T47D (cell line): ENCODE measurements at regions not wholly inside any gene's neighbourhood (a gene's known extent, or its start where the extent isn't known, plus 50 kb on each side); places are given as distances from the start of the nearest gene placed in this dataset.
A peak's percentile ranks its signal among the peaks of the same experiment; 100 is the strongest.
"Not testable (repeated sequence)": the region's sequence is repeated elsewhere in the genome, so short reads cannot be mapped to it uniquely, and the experiment has no call there.

Source experiments
- DNase-seq, 2 experiments: peaks; one replicate each; pipeline versions ENCODE4 v3.0.0 to v3.0.0-alpha.2; 2011 to 2012; ENCODE audit warnings: low read depth in 1 of 2, low spot score in 1 of 2
- JUND ChIP-seq: IDR thresholded peaks from 2 replicates; pipeline ENCODE4 v1.6.1; 2012; ENCODE audit warnings: low read depth
- in situ Hi-C: cut with HindIII; loops from 2 replicates; pipeline ENCODE4 v1.10.0; 2016; ENCODE audit warnings: low sequenced_read_pairs, low pct_unique_long_range_greater_than_20kb

GRCh38 chr9:73265876-73266275 lies 114.2 kb downstream of the ANXA1 start:
- TF ChIP-seq JUND, result no peak
- no peak for DNase-seq
- in situ Hi-C loops, result no loop called here

DNA sequence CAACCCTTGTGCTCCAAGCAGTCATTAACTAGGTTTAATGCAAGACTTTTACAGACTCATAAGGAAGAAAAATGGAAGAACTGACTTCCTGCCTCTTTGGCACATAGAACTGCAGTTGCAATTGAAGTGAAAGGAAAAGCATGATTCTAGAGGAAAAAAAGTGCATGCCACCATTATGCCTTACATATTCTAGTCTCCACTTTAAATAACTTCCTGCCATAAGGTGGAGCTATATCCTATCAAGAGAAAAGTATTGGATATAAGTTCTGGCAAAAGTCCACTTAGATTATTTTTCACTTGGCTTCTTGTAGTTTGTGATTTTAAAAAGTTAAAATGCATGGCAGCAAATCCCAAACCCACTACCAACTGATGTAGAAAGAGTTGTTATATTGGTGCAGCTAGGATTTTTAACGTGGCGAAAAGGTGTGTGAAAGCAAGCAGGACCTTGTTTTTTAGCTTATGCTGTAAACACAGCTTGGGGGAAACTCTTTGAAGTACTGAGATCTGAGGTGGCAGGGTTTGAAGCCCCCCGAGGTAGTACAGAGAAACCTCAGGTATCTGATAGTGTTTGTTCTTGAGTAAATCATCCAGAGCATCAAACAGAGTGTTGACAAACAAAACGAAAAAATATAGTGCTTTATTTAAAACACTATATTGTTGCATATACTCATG lies 117.9 kb downstream of the ANXA1 start:
- TF ChIP-seq JUND, result no peak
- DNase-seq, result peak; percentile 11 to 55
- in situ Hi-C loops, result no loop called here

DNA sequence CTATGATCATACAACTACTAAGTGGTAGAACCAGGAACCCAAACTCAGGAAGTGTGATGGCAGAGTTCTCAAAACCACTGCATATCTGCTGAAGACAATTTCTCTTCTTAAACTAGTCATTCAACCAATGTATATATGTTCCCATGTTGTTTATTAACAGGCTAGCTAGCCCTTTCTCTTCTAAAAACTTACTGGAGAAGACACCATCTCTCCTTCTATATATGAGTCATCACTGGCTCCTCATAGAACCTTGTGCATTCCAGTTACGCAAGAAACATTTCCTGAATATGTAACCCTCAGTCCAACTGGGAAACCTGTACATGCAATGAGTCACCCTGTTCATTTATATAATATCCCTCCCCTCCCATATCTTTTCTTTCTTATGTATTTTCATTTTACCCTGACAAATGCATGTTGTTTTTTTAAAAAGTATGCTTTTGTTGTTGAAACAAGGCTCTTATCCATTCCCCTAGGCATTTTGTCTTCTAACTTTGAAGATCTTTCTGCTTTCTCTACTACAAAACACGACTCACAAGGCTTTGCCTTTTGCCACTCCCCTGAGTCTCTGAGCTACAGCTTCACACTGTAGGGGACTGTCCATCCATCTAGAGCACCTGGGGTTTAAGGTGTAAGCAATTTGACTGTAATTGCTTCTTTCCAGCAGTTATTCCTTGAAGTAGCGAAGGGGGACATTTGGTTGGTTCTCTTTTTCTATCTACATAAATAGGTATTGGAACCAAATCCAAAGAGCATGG lies 119.5 kb downstream of the ANXA1 start:
- TF ChIP-seq JUND, result no peak
- peak in 1 of 2 experiments; percentile 52 for DNase-seq
- in situ Hi-C loops, result no loop called here

- no peak for TF ChIP-seq JUND
- no peak for DNase-seq
- in situ Hi-C loops, result no loop called here
Observed at GRCh38 chr9:73280113-73280512, 128.4 kb downstream of the ANXA1 start.

DNA sequence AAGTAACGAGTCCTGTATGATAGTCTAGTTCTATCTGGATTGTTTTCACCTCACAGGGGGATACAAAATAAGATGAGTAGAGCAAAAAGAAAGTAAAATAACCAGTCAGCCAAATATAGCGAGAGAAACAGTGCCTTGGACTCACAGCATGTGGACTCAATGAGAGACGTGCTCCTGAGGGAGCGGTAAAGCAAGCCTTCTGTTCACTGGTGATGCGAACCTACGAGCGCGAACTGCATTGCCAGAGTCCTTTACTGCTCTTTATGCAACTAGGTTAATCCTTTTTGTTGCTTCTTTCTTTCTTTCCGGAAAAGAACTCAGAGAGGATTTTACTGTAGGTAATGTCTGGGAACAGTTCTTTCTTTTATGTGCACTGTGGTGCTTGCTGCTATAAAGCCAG lies 132.7 kb downstream of the ANXA1 start:
- no peak for DNase-seq
- TF ChIP-seq JUND, result no peak
- in situ Hi-C loops, result no loop called here

DNA sequence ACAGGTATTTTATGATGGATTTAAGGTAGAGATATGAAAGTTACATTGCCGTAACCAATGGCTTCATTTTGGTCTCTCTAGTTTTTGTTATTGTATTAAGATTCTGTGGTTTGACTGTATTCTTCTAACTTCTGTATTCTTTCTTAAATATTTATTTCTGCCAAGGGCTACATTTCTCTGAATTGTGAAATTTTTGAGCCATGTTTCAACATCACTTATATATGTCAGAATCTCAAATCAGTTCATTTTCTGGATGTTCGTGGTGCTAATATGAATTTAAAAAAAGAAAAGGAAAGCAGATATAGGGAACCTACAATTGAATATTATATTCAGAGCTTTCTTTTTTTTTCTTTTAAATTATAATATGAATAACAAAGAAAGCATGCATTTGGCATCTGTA lies 142.7 kb downstream of the ANXA1 start:
- no peak for DNase-seq
- no peak for TF ChIP-seq JUND
- in situ Hi-C loops, result no loop called here

DNA sequence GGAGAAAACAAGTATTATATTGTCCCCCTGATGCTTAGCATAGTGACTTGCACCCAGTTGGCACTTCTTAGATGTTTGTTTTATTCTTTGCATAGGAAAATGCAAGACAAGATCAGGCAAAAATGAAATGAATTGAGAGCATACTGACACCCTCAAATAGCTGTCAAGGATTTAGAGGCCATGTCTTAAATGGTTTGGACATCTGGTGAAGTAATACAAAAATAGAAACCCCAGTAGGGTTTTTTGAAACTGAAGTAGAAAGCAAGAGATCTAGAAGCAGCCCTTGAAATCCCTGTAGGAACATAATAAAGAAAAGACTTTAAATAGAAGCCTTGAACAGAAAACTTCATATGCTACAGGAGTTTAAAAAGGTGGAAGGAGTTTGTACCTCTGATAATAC lies 174.3 kb downstream of the ANXA1 start:
- no peak for TF ChIP-seq JUND
- in situ Hi-C loops, result no loop called here

GRCh38 chr9:73327149-73327548 lies 175.5 kb downstream of the ANXA1 start:
- DNase-seq, result no peak
- no peak for TF ChIP-seq JUND
- in situ Hi-C loops, result no loop called here

More for the DNA sequence above, 174.3 kb downstream of the ANXA1 start:
- DNase-seq, result no peak

- in situ Hi-C loops, result not testable (repeated sequence)
- peak in 1 of 2 experiments; percentile 32 for DNase-seq
Observed at GRCh38 chr9:73337182-73337581, 185.5 kb downstream of the ANXA1 start.

GRCh38 chr9:73344060-73344459 lies 192.4 kb downstream of the ANXA1 start:
- no peak for DNase-seq
- in situ Hi-C loops, result no loop called here
- no peak for TF ChIP-seq JUND

DNA sequence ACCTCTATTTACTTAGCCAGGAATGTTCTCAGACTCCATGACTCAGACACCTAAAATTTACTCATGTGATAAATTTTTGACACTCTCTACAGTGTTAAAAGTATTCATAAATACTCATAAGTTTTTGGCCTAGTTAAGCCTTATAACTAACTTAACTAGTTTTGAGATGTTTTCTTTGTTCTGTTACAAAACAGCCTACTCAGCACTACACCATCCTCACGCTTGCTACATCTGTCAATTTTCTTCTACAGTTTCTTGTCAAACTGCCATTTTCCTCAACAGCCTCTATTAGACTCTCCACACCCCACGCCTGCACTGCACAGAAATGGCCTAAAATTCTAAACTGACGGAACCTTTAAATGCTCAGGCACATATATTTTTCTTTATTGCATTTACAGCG lies 195.5 kb downstream of the ANXA1 start:
- TF ChIP-seq JUND, result no peak
- in situ Hi-C loops, result no loop called here
- no peak for DNase-seq

- no peak for DNase-seq
- no peak for TF ChIP-seq JUND
- in situ Hi-C loops, result no loop called here
Observed at GRCh38 chr9:73347720-73348119, 196.1 kb downstream of the ANXA1 start.

DNA sequence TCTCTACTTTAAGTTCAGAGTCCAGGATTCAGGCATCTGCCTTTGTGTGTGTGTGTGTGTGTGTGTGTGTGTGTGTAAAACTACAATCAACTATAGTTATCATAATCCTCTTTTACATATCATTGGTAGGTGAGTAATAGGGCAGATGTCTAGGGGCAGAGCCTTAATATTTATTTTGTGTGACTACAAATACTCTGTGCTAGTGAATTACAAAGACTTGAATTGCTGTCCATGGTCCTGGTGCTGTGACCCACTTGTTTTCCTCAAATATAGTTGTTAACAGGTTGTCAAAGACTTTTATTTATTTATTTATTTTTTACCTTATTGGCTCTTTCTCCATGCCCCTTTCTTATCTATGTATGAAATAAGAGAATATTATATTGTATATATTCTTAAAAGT lies 196.8 kb downstream of the ANXA1 start:
- in situ Hi-C loops, result no loop called here
- DNase-seq, result peak in 1 of 2 experiments; percentile 29

More for the DNA sequence above, 196.8 kb downstream of the ANXA1 start:
- no peak for TF ChIP-seq JUND
